Testis (tissue), 2 donors: ENCODE measurements at regions not wholly inside any gene's neighbourhood (a gene's known extent, or its start where the extent isn't known, plus 50 kb on each side); places are given as distances from the start of the nearest gene placed in this dataset.

Source experiments
- DNase-seq: peaks from one replicate; pipeline ENCODE4 v3.0.0-alpha.2; 2019
- H3K27ac ChIP-seq, 2 donors: fragments of 200-600 bp; sonication (generic); one replicate each; pipeline ENCODE4 v1.5.1; 2019
- H3K27me3 ChIP-seq: fragments of 200-600 bp; sonication (generic); one replicate; pipeline ENCODE4 v1.5.1; 2019
- H3K36me3 ChIP-seq: fragments of 200-600 bp; sonication (generic); one replicate; pipeline ENCODE4 v1.5.1; 2017; ENCODE audit warnings: low read depth; ENCODE audit errors: missing control alignments
- H3K4me1 ChIP-seq: fragments of 200-600 bp; sonication (generic); one replicate; pipeline ENCODE4 v1.5.1; 2019
- H3K4me3 ChIP-seq, 2 donors: fragments of 200-600 bp; sonication (generic); one replicate each; pipeline ENCODE4 v1.5.1; 2017 to 2019
- H3K9me3 ChIP-seq: fragments of 200-600 bp; sonication (generic); one replicate; pipeline ENCODE4 v1.5.1; 2017
- POLR2A ChIP-seq: fragments of 450-650 bp; IDR thresholded peaks from one replicate; pipeline ENCODE4 v1.6.1; 2017; ENCODE audit warnings: antibody characterized with exemption, mild to moderate bottlenecking, moderate library complexity
- WGBS, 2 donors: methylation state at CpG; one replicate each; pipeline ENCODE4 v1.1.5; 2018; 5-methylcytosine and 5-hydroxymethylcytosine counted together
- intact Hi-C: fragments of 100-400 bp; cut with DNase I; formaldehyde crosslinking; loops from one replicate; pipeline ENCODE4 v1.15.1; 2023; ENCODE audit warnings: low total_unique reads
- TF ChIP-seq, protein P1 (sequence below), 3 experiments: fragments of 450-650 bp in 2 of 3; fragments of 200-600 bp in 1 of 3; sonication (generic) in 1 of 3; IDR thresholded peaks; one replicate each; pipeline ENCODE4 v1.5.1; 2016 to 2019; ENCODE audit warnings: antibody characterized with exemption in 3 of 3, mild to moderate bottlenecking in 2 of 3, moderate library complexity in 1 of 3

DNA sequence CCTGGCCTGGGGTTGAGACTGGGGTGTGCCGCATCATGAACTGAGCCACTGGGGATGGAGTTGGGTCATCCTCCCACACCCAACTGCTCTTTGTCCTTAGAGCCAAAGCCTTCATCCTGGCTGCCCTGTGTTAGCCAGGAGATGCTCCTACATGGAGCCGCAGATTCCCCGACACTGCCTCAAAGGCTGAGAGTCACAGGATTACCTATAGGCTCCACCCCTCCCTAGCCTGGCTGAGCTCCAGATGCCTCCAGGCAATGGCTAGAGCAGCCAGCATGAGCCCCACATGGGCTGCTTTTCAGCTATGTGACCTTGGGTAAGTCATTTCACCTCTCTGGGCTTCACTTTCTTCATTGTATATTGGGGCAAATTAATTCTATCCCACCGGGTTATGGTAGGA lies 119.9 kb upstream of the POU3F1 start:
- H3K9me3 ChIP-seq, result no peaks in the 10 kb centered on the region
- no peaks in the 10 kb centered on the region for H3K36me3 ChIP-seq
- H3K27ac ChIP-seq, result no peak overlapping the region
- 99 to 100% methylated on average over 2 to 4 of the region's 4 CpGs for WGBS, 2 donors
- H3K27me3 ChIP-seq, result no peaks in the 10 kb centered on the region
- DNase-seq, result no peak
- TF ChIP-seq, protein P1, sequence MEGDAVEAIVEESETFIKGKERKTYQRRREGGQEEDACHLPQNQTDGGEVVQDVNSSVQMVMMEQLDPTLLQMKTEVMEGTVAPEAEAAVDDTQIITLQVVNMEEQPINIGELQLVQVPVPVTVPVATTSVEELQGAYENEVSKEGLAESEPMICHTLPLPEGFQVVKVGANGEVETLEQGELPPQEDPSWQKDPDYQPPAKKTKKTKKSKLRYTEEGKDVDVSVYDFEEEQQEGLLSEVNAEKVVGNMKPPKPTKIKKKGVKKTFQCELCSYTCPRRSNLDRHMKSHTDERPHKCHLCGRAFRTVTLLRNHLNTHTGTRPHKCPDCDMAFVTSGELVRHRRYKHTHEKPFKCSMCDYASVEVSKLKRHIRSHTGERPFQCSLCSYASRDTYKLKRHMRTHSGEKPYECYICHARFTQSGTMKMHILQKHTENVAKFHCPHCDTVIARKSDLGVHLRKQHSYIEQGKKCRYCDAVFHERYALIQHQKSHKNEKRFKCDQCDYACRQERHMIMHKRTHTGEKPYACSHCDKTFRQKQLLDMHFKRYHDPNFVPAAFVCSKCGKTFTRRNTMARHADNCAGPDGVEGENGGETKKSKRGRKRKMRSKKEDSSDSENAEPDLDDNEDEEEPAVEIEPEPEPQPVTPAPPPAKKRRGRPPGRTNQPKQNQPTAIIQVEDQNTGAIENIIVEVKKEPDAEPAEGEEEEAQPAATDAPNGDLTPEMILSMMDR (IDR thresholded peaks at IDR 0.05), result no peak
- TF ChIP-seq POLR2A, result no peak
- intact Hi-C loops, result no loop called here
- H3K4me3 ChIP-seq, result no peak overlapping the region
- no peaks in the 10 kb centered on the region for H3K4me1 ChIP-seq

DNA sequence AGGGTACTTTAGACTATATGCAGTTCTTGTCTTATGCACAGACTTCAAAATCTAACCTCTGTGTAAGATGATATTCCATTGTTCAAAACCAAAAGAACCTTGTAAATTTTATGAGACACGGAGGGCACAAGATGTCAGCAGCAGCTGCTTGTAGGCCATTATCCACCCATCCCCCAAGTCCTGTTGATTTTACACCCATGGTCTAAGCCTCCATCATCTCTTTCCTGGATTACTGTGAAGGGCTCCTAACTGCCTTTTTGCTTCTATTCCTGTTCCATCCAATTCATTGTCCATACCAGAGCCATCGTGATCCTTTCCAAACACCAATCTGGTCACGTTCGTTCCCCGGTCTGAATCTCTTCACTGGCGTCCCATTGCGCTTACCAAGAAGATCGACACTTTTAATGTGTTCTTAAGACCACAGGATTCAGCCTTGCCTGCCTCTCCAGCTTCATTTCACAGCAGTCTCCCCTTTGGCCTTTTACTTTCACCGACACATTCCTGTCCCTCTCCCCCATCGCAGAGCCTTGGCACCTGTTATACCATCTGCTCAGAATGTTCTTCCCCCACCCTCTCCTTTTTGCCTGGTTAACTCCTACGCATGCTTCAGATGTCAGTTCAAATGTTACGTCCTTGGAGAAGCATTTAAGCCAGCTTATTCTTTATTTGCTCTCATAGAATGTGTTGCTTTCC lies 107.3 kb upstream of the POU3F1 start:
- H3K27ac ChIP-seq, result no peak overlapping the region
- intact Hi-C loops, result no loop called here
- H3K27me3 ChIP-seq, result no peaks in the 10 kb centered on the region
- no peak overlapping the region for H3K4me3 ChIP-seq
- H3K36me3 ChIP-seq, result no peaks in the 10 kb centered on the region
- TF ChIP-seq, protein P1 (IDR thresholded peaks at IDR 0.05), result no peak
- no peak for TF ChIP-seq POLR2A
- H3K4me1 ChIP-seq, result no peaks in the 10 kb centered on the region
- no peak for DNase-seq
- no peaks in the 10 kb centered on the region for H3K9me3 ChIP-seq
- WGBS, 2 donors, result 52 to 54% methylated on average over 12 of the region's 12 CpGs

- intact Hi-C loops, result no loop called here
- Histone ChIP-seq H3K27ac (no peak overlapping the region), H3K9me3 (no peaks in the 10 kb centered on the region), H3K27me3 (no peaks in the 10 kb centered on the region), H3K4me3 (no peak overlapping the region), H3K4me1 (no peaks in the 10 kb centered on the region), H3K36me3 (no peaks in the 10 kb centered on the region)
- TF ChIP-seq, protein P1 (IDR thresholded peaks at IDR 0.05), result no peak
- no peak for TF ChIP-seq POLR2A
- DNase-seq, result no peak
- 71 to 74% methylated on average over 6 of the region's 6 CpGs for WGBS, 2 donors
These were observed 106.6 kb upstream of the POU3F1 start for GRCh38 chr1:38153066-38153777.

GRCh38 chr1:38152351-38153065 lies 105.9 kb upstream of the POU3F1 start:
- no peak for DNase-seq
- intact Hi-C loops, result no loop called here
- WGBS, 2 donors, result 96 to 98% methylated on average over 3 of the region's 3 CpGs

More at GRCh38 chr1:38152351-38153065, 105.9 kb upstream of the POU3F1 start:
- no peak for TF ChIP-seq POLR2A
- TF ChIP-seq, protein P1 (IDR thresholded peaks at IDR 0.05), result no peak
- Histone ChIP-seq H3K9me3 (no peaks in the 10 kb centered on the region), H3K4me3 (no peak overlapping the region), H3K27me3 (no peaks in the 10 kb centered on the region), H3K27ac (no peak overlapping the region), H3K4me1 (no peaks in the 10 kb centered on the region), H3K36me3 (no peaks in the 10 kb centered on the region)
